Tibial nerve (tissue), 3 donors: ENCODE measurements at regions not wholly inside any gene's neighbourhood (a gene's known extent, or its start where the extent isn't known, plus 50 kb on each side); places are given as distances from the start of the nearest gene placed in this dataset.

Experiments
- POLR2A ChIP-seq, 2 donors: fragments of 450-650 bp; IDR thresholded peaks; one replicate each; pipeline ENCODE4 v1.6.1; 2017; ENCODE audit warnings: antibody characterized with exemption in 2 of 2, mild to moderate bottlenecking in 2 of 2, moderate library complexity in 2 of 2
- TF ChIP-seq, protein P1 (sequence below), 5 experiments: fragments of 200-600 bp in 3 of 5; fragments of 450-650 bp in 2 of 5; sonication (generic) in 3 of 5; IDR thresholded peaks; one replicate each; pipeline ENCODE4 v1.5.1; 2016 to 2019; ENCODE audit warnings: antibody characterized with exemption in 5 of 5, mild to moderate bottlenecking in 3 of 5, moderate library complexity in 2 of 5

DNA sequence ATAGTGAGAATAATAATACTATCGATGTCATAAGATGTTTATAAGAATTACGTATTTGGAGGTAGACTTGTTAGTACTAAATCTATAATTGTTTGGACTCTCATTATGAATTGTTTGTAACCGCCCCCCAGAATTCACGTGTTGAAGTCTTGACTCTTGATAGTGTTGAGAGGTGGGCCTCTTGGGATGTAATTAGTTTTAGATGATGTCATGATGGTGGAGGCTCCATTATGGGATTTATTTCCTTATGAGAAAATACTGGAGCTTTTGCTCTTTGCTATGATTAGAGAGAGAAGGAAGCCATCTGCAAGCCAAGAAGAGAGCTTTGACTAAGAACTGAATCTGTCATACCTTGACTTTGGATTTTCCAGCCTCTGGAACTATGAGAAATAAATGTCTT, 142.2 kb downstream of the PRDM9 start:
- TF ChIP-seq, protein P1, sequence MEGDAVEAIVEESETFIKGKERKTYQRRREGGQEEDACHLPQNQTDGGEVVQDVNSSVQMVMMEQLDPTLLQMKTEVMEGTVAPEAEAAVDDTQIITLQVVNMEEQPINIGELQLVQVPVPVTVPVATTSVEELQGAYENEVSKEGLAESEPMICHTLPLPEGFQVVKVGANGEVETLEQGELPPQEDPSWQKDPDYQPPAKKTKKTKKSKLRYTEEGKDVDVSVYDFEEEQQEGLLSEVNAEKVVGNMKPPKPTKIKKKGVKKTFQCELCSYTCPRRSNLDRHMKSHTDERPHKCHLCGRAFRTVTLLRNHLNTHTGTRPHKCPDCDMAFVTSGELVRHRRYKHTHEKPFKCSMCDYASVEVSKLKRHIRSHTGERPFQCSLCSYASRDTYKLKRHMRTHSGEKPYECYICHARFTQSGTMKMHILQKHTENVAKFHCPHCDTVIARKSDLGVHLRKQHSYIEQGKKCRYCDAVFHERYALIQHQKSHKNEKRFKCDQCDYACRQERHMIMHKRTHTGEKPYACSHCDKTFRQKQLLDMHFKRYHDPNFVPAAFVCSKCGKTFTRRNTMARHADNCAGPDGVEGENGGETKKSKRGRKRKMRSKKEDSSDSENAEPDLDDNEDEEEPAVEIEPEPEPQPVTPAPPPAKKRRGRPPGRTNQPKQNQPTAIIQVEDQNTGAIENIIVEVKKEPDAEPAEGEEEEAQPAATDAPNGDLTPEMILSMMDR (IDR thresholded peaks at IDR 0.05), result no peak
- TF ChIP-seq POLR2A (IDR thresholded peaks at IDR 0.05), result no peak
